H1 (cell line): ENCODE measurements at regions not wholly inside any gene's neighbourhood (a gene's known extent, or its start where the extent isn't known, plus 50 kb on each side); places are given as distances from the start of the nearest gene placed in this dataset.

Experiments
- CTCF ChIA-PET: fragments of 300-600 bp; sonication (Branson Sonifier 250); formaldehyde crosslinking; loops from one replicate; lab custom pipeline; 2021; ENCODE audit not compliant: partially characterized antibody; lab: Charles Lee
- POLR2A ChIA-PET: fragments of 300-600 bp; sonication (Branson Sonifier 250); formaldehyde crosslinking; loops from one replicate; lab custom pipeline; 2021; ENCODE audit warnings: inconsistent platforms; ENCODE audit not compliant: partially characterized antibody; lab: Charles Lee
- DNase-seq, 2 experiments: peaks; one replicate each; pipeline versions ENCODE4 v3.0.0 to v3.0.0-alpha.2; 2010 to 2022; ENCODE audit warnings: low spot score in 2 of 2, low read depth in 1 of 2, mixed read lengths in 1 of 2
- FAIRE-seq: peaks from 2 replicates; lab custom pipeline; 2011; peaks lifted over from hg19 to GRCh38; lab: Jason Lieb, UNC
- H2AFZ ChIP-seq: 2 replicates; pipeline ENCODE4 v1.8.1; 2012; ENCODE audit warnings: low read length, inconsistent platforms
- H2AK5ac ChIP-seq: 2 replicates; pipeline ENCODE4 v1.6.1; 2013; ENCODE audit warnings: low read depth, low read length
- H2BK120ac ChIP-seq: replicated peaks from 2 replicates; pipeline ENCODE3; 2013; ENCODE audit warnings: low read depth, low read length, inconsistent platforms
- H2BK12ac ChIP-seq: 2 replicates; pipeline ENCODE4 v1.6.1; 2013; ENCODE audit warnings: low read depth, low read length
- H2BK15ac ChIP-seq: 2 replicates; pipeline ENCODE4 v1.6.1; 2013; ENCODE audit warnings: low read length
- H2BK20ac ChIP-seq: 2 replicates; pipeline ENCODE4 v1.6.1; 2013; ENCODE audit warnings: low read length
- H2BK5ac ChIP-seq: 2 replicates; pipeline ENCODE4 v1.6.1; 2013; ENCODE audit warnings: low read depth, low read length
- H3K14ac ChIP-seq: 2 replicates; pipeline ENCODE4 v1.6.1; 2013; ENCODE audit warnings: inconsistent platforms; ENCODE audit not compliant: insufficient read length
- H3K18ac ChIP-seq: 2 replicates; pipeline ENCODE4 v1.6.1; 2013; ENCODE audit warnings: low read length; ENCODE audit errors: extremely low read depth
- H3K23ac ChIP-seq: 2 replicates; pipeline ENCODE4 v1.6.1; 2013; ENCODE audit warnings: inconsistent platforms; ENCODE audit not compliant: insufficient read length
- H3K23me2 ChIP-seq: 2 replicates; pipeline ENCODE4 v1.6.1; 2013; ENCODE audit warnings: low read depth, low read length
- H3K27ac ChIP-seq: 2 replicates; pipeline ENCODE4 v1.6.1; 2011; ENCODE audit warnings: low read depth, low read length, inconsistent platforms
- H3K27me3 ChIP-seq, 4 experiments: replicated peaks in 1 of 4; 1 replicate in 1 of 4; 2 replicates in 3 of 4; pipeline versions ENCODE4 v1.6.1 to v1.8.1; 2011 to 2013; ENCODE audit warnings: low read length in 3 of 4, mild to moderate bottlenecking in 3 of 4, inconsistent platforms in 2 of 4, mixed read lengths in 2 of 4, moderate library complexity in 1 of 4; ENCODE audit not compliant: control insufficient read depth in 3 of 4, insufficient read depth in 3 of 4; ENCODE audit errors: extremely low read depth in 1 of 4
- H3K36me3 ChIP-seq, 4 experiments: 2 replicates each; pipeline versions ENCODE4 v1.6.1 to v1.8.1; 2011 to 2013; ENCODE audit warnings: mild to moderate bottlenecking in 4 of 4, low read length in 3 of 4, moderate library complexity in 2 of 4, control low read depth in 1 of 4, inconsistent platforms in 1 of 4; ENCODE audit not compliant: insufficient read depth in 4 of 4, control insufficient read depth in 2 of 4
- H3K4ac ChIP-seq: replicated peaks from 2 replicates; pipeline ENCODE3; 2013; ENCODE audit warnings: low read length, low read depth, mixed read lengths, inconsistent platforms; ENCODE audit not compliant: insufficient read length
- H3K4me1 ChIP-seq, 4 experiments: replicated peaks in 1 of 4; 1 replicate in 1 of 4; 2 replicates in 3 of 4; pipeline versions ENCODE4 v1.6.1 to v1.8.1; 2011 to 2013; ENCODE audit warnings: low read length in 3 of 4, inconsistent platforms in 2 of 4, mixed read lengths in 1 of 4; ENCODE audit not compliant: insufficient read depth in 4 of 4, control insufficient read depth in 3 of 4
- H3K4me2 ChIP-seq, 2 experiments: 2 replicates each; pipeline versions ENCODE4 v1.6.1 to v1.8.1; 2011 to 2013; ENCODE audit warnings: low read depth in 2 of 2, low read length in 2 of 2, control low read depth in 1 of 2, inconsistent platforms in 1 of 2, mild to moderate bottlenecking in 1 of 2; ENCODE audit not compliant: insufficient read depth in 1 of 2
- H3K4me3 ChIP-seq, 4 experiments: fragments of 200-600, 300-600 bp in 1 of 4; sonication (generic), shearing (Covaris generic), sonication (Bioruptor Twin) in 1 of 4; 2 replicates each; pipeline versions ENCODE4 v1.5.1 to v1.8.1; 2011 to 2016; ENCODE audit warnings: low read length in 4 of 4, low read depth in 3 of 4, control low read depth in 2 of 4, inconsistent platforms in 2 of 4, mild to moderate bottlenecking in 2 of 4, mixed read lengths in 1 of 4, moderate library complexity in 1 of 4; ENCODE audit not compliant: insufficient read depth in 2 of 4; ENCODE audit errors: extremely low read depth in 1 of 4
- H3K56ac ChIP-seq: replicated peaks from 2 replicates; pipeline ENCODE3; 2013; ENCODE audit warnings: low read depth, mild to moderate bottlenecking, mixed read lengths, low read length, inconsistent platforms; ENCODE audit not compliant: insufficient read length
- H3K79me1 ChIP-seq: 2 replicates; pipeline ENCODE4 v1.6.1; 2013; ENCODE audit warnings: low read depth, low read length, control low read depth
- H3K79me2 ChIP-seq, 2 experiments: 2 replicates each; pipeline versions ENCODE4 v1.6.1 to v1.8.1; 2012 to 2013; ENCODE audit warnings: low read length in 2 of 2, mild to moderate bottlenecking in 2 of 2, inconsistent platforms in 1 of 2; ENCODE audit not compliant: insufficient read depth in 2 of 2, control insufficient read depth in 1 of 2
- H3K9ac ChIP-seq, 4 experiments: replicated peaks in 1 of 4; 1 replicate in 1 of 4; 2 replicates in 3 of 4; pipeline versions ENCODE4 v1.6.1 to v1.8.1; 2011 to 2013; ENCODE audit warnings: low read depth in 3 of 4, low read length in 3 of 4, control low read depth in 2 of 4, mild to moderate bottlenecking in 2 of 4, moderate library complexity in 2 of 4, inconsistent platforms in 1 of 4; ENCODE audit errors: extremely low read depth in 1 of 4
- H3K9me3 ChIP-seq, 2 experiments: 2 replicates each; pipeline versions ENCODE4 v1.6.1 to v1.8.1; 2012 to 2013; ENCODE audit warnings: mild to moderate bottlenecking in 2 of 2, moderate library complexity in 2 of 2, control low read depth in 1 of 2, inconsistent platforms in 1 of 2, low read depth in 1 of 2, low read length in 1 of 2, mixed read lengths in 1 of 2; ENCODE audit not compliant: insufficient read depth in 2 of 2
- H4K20me1 ChIP-seq, 2 experiments: replicated peaks in 1 of 2; 2 replicates each; pipeline versions ENCODE3 to v1.8.1; 2011 to 2013; ENCODE audit warnings: inconsistent platforms in 2 of 2, low read length in 2 of 2, mild to moderate bottlenecking in 1 of 2; ENCODE audit not compliant: insufficient read depth in 2 of 2, control insufficient read depth in 1 of 2
- H4K5ac ChIP-seq: 2 replicates; pipeline ENCODE4 v1.6.1; 2013; ENCODE audit warnings: low read length, low read depth, mixed read lengths, inconsistent platforms; ENCODE audit not compliant: insufficient read length
- H4K8ac ChIP-seq: 2 replicates; pipeline ENCODE4 v1.8.0; 2013; ENCODE audit warnings: mild to moderate bottlenecking, moderate library complexity, low read length, inconsistent platforms; ENCODE audit not compliant: insufficient read depth; ENCODE audit errors: extremely low read depth
- H4K91ac ChIP-seq: replicated peaks from 2 replicates; pipeline ENCODE3; 2013; ENCODE audit warnings: low read length, mixed read lengths, inconsistent platforms; ENCODE audit not compliant: insufficient read length
- ASH2L ChIP-seq: fragments of 200-600, 300-600 bp; sonication (generic); IDR thresholded peaks from one replicate; pipeline ENCODE4 v1.7.1; 2017; ENCODE audit warnings: low read length
- GABPA ChIP-seq: IDR thresholded peaks from 2 replicates; pipeline ENCODE4 v1.6.1; 2011; ENCODE audit warnings: mild to moderate bottlenecking, low read length, moderate library complexity, borderline replicate concordance; ENCODE audit not compliant: insufficient read depth
- POLR2AphosphoS5 ChIP-seq: IDR thresholded peaks from 2 replicates; pipeline ENCODE4 v1.6.1; 2011; ENCODE audit warnings: low read depth, low read length
- RXRA ChIP-seq: IDR thresholded peaks from 2 replicates; pipeline ENCODE4 v1.6.1; 2011; ENCODE audit warnings: low read depth, mild to moderate bottlenecking, low read length, moderate library complexity; ENCODE audit not compliant: insufficient read depth
- TAF1 ChIP-seq: IDR thresholded peaks from 2 replicates; pipeline ENCODE4 v1.6.1; 2011; ENCODE audit warnings: mild to moderate bottlenecking, low read depth, low read length
- YY1 ChIP-seq: IDR thresholded peaks from 2 replicates; pipeline ENCODE4 v1.6.1; 2011; ENCODE audit warnings: low read depth, mild to moderate bottlenecking, low read length
- WGBS, 2 experiments: shearing (Covaris generic) in 1 of 2; methylation state at CpG; one replicate each; pipeline versions ENCODE4 v1.1.6 to v1.1.7; 2013 to 2015; ENCODE audit warnings: low lambda C conversion rate in 2 of 2, mixed read lengths in 2 of 2, inconsistent platforms in 1 of 2, low coverage in 1 of 2, missing lambda C conversion rate in 1 of 2; ENCODE audit not compliant: insufficient replicate concordance in 2 of 2, insufficient coverage in 1 of 2, insufficient read length in 1 of 2; ENCODE audit errors: extremely low coverage in 1 of 2, missing lambda C conversion rate in 1 of 2; 5-methylcytosine and 5-hydroxymethylcytosine counted together

DNA sequence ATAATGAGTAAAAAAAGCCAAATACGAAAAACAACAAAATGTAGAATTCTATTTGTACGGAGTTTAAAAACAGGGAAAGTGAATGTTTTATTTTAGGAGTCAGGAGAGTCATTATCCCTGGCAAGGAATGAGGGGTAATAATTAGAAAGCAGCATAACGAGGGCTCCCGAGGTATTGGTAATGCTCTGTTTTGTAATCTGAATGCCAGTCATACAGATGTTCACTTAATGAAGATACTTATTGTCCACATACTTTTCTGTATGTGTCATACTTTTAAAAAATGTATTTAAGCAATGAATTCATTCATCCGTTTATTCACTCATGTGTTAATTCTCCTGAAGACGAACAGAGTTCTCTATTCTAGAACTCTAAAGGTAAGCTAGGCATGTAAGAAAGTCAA lies 87.8 kb upstream of the BMP2K start:
- Histone ChIP-seq H2BK20ac (no peak overlapping the region), H3K14ac (no peak overlapping the region), H3K27ac (no peak overlapping the region), H3K79me2 (no peaks in the 10 kb centered on the region), H3K4me1 (no peaks in the 10 kb centered on the region), H3K36me3 (no peaks in the 10 kb centered on the region), H2BK120ac (no peak overlapping the region), H3K56ac (no peak overlapping the region), H2BK5ac (no peak overlapping the region), H2BK12ac (no peak overlapping the region), H3K4me3 (no peak overlapping the region), H3K27me3 (no peaks in the 10 kb centered on the region), H4K20me1 (no peaks in the 10 kb centered on the region), H3K23me2 (no peaks in the 10 kb centered on the region), H4K8ac (no peak overlapping the region), H3K4ac (no peak overlapping the region), H3K18ac (no peak overlapping the region), H3K23ac (no peak overlapping the region), H3K9ac (no peak overlapping the region), H2AK5ac (no peak overlapping the region), H2AFZ (no peak overlapping the region), H4K91ac (no peak overlapping the region), H3K4me2 (no peak overlapping the region), H3K79me1 (no peaks in the 10 kb centered on the region), H2BK15ac (no peak overlapping the region), H3K9me3 (no peaks in the 10 kb centered on the region), H4K5ac (no peak overlapping the region)
- FAIRE-seq (no peak), DNase-seq (no peak)
- POLR2A ChIA-PET, result no interaction called here
- CTCF ChIA-PET, result no interaction called here
- 88% methylated on average over 6 of the region's 6 CpGs; no CpG with 5 or more reads in 1 of the 2 experiments for WGBS, 2 experiments
- TF ChIP-seq ASH2L (no peak), TAF1 (no peak), YY1 (no peak), POLR2AphosphoS5 (no peak), RXRA (no peak), GABPA (no peak)
